ENCODE measurements at regions not wholly inside any gene's neighbourhood (a gene's known extent, or its start where the extent isn't known, plus 50 kb on each side); places are given as distances from the start of the nearest gene placed in this dataset.

GRCh38 chr5:38681029-38681706 is 124.7 kb upstream of the LIFR start:
- Histone ChIP-seq H3K27me3 (ENCODE audit: insufficient read depth, low read length, poor library complexity, severe bottlenecking) (no peaks in the 10 kb centered on the region), H2AFZ (ENCODE audit: low read length) (no peak overlapping the region), H4K20me1 (ENCODE audit: insufficient read depth, low read length, poor library complexity, severe bottlenecking) (no peaks in the 10 kb centered on the region), H3K9ac (ENCODE audit: low read depth, low read length, poor library complexity, severe bottlenecking) (no peak overlapping the region), H3K9me2 (replicated peaks; ENCODE audit: low read depth, low read length) (no peaks in the 10 kb centered on the region), H3F3A (ENCODE audit: low read depth) (no peaks in the 10 kb centered on the region), H3K79me2 (ENCODE audit: insufficient read depth, low read length) (no peaks in the 10 kb centered on the region), H3K36me3 (ENCODE audit: insufficient read depth, low read length) (no peaks in the 10 kb centered on the region), H3K4me2 (ENCODE audit: low read depth, low read length, poor library complexity, severe bottlenecking) (no peak overlapping the region), H3K4me1 (ENCODE audit: insufficient read depth, low read length, poor library complexity, severe bottlenecking) (no peaks in the 10 kb centered on the region), H3K4me3 (ENCODE audit: low read length, poor library complexity, severe bottlenecking) (no peak overlapping the region), H3K9me3 (ENCODE audit: insufficient read depth, low read depth, low read length) (no peaks in the 10 kb centered on the region)
- TF ChIP-seq EZH2phosphoT487 (IDR thresholded peaks at IDR 0.05; ENCODE audit: borderline replicate concordance) (no peak), CTCF (conservative IDR thresholded peaks at IDR 0.05; ENCODE audit: low read length) (no peak)

DNA sequence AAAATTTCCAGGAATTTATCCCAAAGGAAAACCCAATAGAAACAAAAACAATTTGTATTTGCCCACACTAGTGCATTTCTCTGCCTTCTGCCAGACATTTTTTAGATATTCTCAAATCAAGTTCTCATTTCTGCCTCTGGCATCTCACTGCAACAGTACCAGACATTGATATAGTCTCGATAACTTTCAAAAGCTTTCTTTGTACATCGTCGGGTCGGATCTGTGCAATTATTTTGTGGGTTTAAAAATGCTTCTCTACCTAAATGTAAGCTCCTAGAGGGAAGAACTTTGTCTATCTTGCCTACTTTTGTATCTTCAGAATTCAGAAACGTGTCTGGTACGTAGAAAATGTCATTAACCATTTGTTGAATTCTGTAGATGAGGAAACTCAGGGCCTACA is 125.5 kb upstream of the LIFR start:
- Histone ChIP-seq H3K4me3 (ENCODE audit: low read length, poor library complexity, severe bottlenecking) (no peak overlapping the region), H3K9me3 (ENCODE audit: insufficient read depth, low read depth, low read length) (no peaks in the 10 kb centered on the region), H3K9me2 (replicated peaks; ENCODE audit: low read depth, low read length) (no peaks in the 10 kb centered on the region), H3K4me1 (ENCODE audit: insufficient read depth, low read length, poor library complexity, severe bottlenecking) (no peaks in the 10 kb centered on the region), H3K9ac (ENCODE audit: low read depth, low read length, poor library complexity, severe bottlenecking) (no peak overlapping the region), H2AFZ (ENCODE audit: low read length) (no peak overlapping the region), H4K20me1 (ENCODE audit: insufficient read depth, low read length, poor library complexity, severe bottlenecking) (no peaks in the 10 kb centered on the region), H3K79me2 (ENCODE audit: insufficient read depth, low read length) (no peaks in the 10 kb centered on the region), H3K36me3 (ENCODE audit: insufficient read depth, low read length) (no peaks in the 10 kb centered on the region), H3K27me3 (ENCODE audit: insufficient read depth, low read length, poor library complexity, severe bottlenecking) (no peaks in the 10 kb centered on the region), H3K4me2 (ENCODE audit: low read depth, low read length, poor library complexity, severe bottlenecking) (no peak overlapping the region), H3F3A (ENCODE audit: low read depth) (no peaks in the 10 kb centered on the region)
- TF ChIP-seq CTCF (conservative IDR thresholded peaks at IDR 0.05; ENCODE audit: low read length), result no peak
- no peak for TF ChIP-seq EZH2phosphoT487 (IDR thresholded peaks at IDR 0.05; ENCODE audit: borderline replicate concordance)

DNA sequence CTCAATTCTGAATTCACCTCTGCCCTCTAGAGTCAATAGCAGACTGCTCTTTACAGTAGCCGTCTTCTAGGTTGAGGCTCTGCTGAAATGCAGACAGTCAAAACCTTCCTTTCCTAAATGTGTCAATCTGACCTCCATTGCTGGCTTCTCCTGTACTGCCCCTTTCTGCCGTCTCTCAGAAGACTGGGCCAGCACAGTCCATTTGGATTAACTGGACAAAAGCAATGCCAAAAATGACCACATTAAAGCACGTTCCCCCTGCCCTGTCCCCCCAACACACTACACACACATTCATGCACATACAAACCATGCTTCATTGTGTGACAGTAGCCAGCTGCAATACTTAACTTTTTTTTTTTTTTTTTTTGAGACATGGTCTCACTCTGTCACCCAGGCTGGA is 130.2 kb upstream of the LIFR start:
- Histone ChIP-seq H3K4me1 (ENCODE audit: insufficient read depth, low read length, poor library complexity, severe bottlenecking) (no peaks in the 10 kb centered on the region), H3K4me3 (ENCODE audit: low read length, poor library complexity, severe bottlenecking) (no peak overlapping the region), H3K9me2 (replicated peaks; ENCODE audit: low read depth, low read length) (no peaks in the 10 kb centered on the region), H3F3A (ENCODE audit: low read depth) (no peaks in the 10 kb centered on the region), H4K20me1 (ENCODE audit: insufficient read depth, low read length, poor library complexity, severe bottlenecking) (no peaks in the 10 kb centered on the region), H3K36me3 (ENCODE audit: insufficient read depth, low read length) (no peaks in the 10 kb centered on the region), H3K79me2 (ENCODE audit: insufficient read depth, low read length) (no peaks in the 10 kb centered on the region), H3K27me3 (ENCODE audit: insufficient read depth, low read length, poor library complexity, severe bottlenecking) (no peaks in the 10 kb centered on the region), H3K9ac (ENCODE audit: low read depth, low read length, poor library complexity, severe bottlenecking) (no peak overlapping the region), H3K4me2 (ENCODE audit: low read depth, low read length, poor library complexity, severe bottlenecking) (no peak overlapping the region), H3K9me3 (ENCODE audit: insufficient read depth, low read depth, low read length) (no peaks in the 10 kb centered on the region), H2AFZ (ENCODE audit: low read length) (no peak overlapping the region)
- TF ChIP-seq CTCF (conservative IDR thresholded peaks at IDR 0.05; ENCODE audit: low read length), result no peak
- TF ChIP-seq EZH2phosphoT487 (IDR thresholded peaks at IDR 0.05; ENCODE audit: borderline replicate concordance), result no peak
